ENCODE measurements at regions not wholly inside any gene's neighbourhood (a gene's known extent, or its start where the extent isn't known, plus 50 kb on each side); places are given as distances from the start of the nearest gene placed in this dataset.

DNA sequence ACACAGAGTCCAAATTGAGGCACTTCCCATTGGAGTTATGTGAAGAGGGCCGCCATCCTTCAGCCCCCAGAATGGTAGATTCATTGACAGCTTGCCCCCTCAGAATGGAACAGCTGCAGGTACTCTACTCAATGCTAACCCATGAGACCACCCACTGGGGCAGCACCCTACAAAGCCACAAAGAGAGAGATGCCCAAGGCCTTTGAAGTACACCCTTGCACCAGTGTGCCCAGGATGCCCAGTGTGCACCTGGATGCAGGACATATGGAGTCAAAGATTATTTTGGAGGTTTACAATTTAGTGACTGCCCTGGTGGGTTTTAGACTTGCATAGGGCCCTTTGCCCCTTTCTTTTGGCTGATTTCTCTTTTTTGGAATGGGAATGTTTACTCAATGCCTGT, 933.9 kb downstream of the SLC16A7 start:
- TF ChIP-seq, protein P1, sequence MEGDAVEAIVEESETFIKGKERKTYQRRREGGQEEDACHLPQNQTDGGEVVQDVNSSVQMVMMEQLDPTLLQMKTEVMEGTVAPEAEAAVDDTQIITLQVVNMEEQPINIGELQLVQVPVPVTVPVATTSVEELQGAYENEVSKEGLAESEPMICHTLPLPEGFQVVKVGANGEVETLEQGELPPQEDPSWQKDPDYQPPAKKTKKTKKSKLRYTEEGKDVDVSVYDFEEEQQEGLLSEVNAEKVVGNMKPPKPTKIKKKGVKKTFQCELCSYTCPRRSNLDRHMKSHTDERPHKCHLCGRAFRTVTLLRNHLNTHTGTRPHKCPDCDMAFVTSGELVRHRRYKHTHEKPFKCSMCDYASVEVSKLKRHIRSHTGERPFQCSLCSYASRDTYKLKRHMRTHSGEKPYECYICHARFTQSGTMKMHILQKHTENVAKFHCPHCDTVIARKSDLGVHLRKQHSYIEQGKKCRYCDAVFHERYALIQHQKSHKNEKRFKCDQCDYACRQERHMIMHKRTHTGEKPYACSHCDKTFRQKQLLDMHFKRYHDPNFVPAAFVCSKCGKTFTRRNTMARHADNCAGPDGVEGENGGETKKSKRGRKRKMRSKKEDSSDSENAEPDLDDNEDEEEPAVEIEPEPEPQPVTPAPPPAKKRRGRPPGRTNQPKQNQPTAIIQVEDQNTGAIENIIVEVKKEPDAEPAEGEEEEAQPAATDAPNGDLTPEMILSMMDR (IDR thresholded peaks at IDR 0.05 in 2 of 3, conservative IDR thresholded peaks at IDR 0.05 in 1 of 3; ENCODE audit: borderline replicate concordance in 1 of 3, insufficient read depth in 1 of 3, low read depth in 2 of 3, low read length in 2 of 3) = no peak
- TF ChIP-seq POLR2AphosphoS5 (IDR thresholded peaks at IDR 0.05; ENCODE audit: low read depth, low read length) (no peak), POLR2A (IDR thresholded peaks at IDR 0.05; ENCODE audit: borderline replicate concordance, extremely low read depth, insufficient read depth, insufficient read length) (no peak), SP1 (IDR thresholded peaks at IDR 0.05; ENCODE audit: low read depth) (no peak), SRF (IDR thresholded peaks at IDR 0.05; ENCODE audit: low read depth) (no peak), EZH2 (IDR thresholded peaks at IDR 0.05) (no peak), ELF1 (IDR thresholded peaks at IDR 0.05; ENCODE audit: borderline replicate concordance, low read depth) (no peak), JUND (IDR thresholded peaks at IDR 0.05) (no peak), SIN3A (IDR thresholded peaks at IDR 0.05; ENCODE audit: low read depth) (no peak)
- TF ChIP-seq, protein P2, sequence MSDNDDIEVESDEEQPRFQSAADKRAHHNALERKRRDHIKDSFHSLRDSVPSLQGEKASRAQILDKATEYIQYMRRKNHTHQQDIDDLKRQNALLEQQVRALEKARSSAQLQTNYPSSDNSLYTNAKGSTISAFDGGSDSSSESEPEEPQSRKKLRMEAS (IDR thresholded peaks at IDR 0.05) = no peak
